GM12864 (cell line): ENCODE measurements at regions not wholly inside any gene's neighbourhood (a gene's known extent, or its start where the extent isn't known, plus 50 kb on each side); places are given as distances from the start of the nearest gene placed in this dataset.
"Not testable (repeated sequence)": the region's sequence is repeated elsewhere in the genome, so short reads cannot be mapped to it uniquely, and the experiment has no call there.

Experiments
- DNase-seq: peaks from one replicate; pipeline ENCODE4 v3.0.0-alpha.2; 2011; ENCODE audit warnings: low read depth
- H3K4me3 ChIP-seq: 2 replicates; pipeline ENCODE4 v1.5.1; 2011; ENCODE audit warnings: mild to moderate bottlenecking, low read depth, low read length, control low read depth
- CTCF ChIP-seq: IDR thresholded peaks from 2 replicates; pipeline ENCODE4 v1.5.1; 2011; ENCODE audit warnings: low read depth, mild to moderate bottlenecking, moderate library complexity, low read length, control low read depth, inconsistent platforms; ENCODE audit errors: missing control alignments

GRCh38 chr1:41308520-41308919, 52.7 kb upstream of the FOXO6 start:
- H3K4me3 ChIP-seq, DNase-seq: not testable (repeated sequence)
- peak; percentile 17 for TF ChIP-seq CTCF

GRCh38 chr1:41305576-41306363, 55.5 kb upstream of the FOXO6 start:
- H3K4me3 ChIP-seq: no peak overlapping the region
- no peak for DNase-seq
- no peak for TF ChIP-seq CTCF

GRCh38 chr1:41296506-41296905, 54.4 kb upstream of the SCMH1 start:
- no peak overlapping the region for H3K4me3 ChIP-seq
- TF ChIP-seq CTCF: no peak

GRCh38 chr1:41294216-41294615, 52.1 kb upstream of the SCMH1 start:
- DNase-seq: no peak

More at GRCh38 chr1:41296506-41296905, 54.4 kb upstream of the SCMH1 start:
- DNase-seq: no peak

GRCh38 chr1:41293779-41294178, 51.7 kb upstream of the SCMH1 start:
- no peak for DNase-seq
- no peak overlapping the region for H3K4me3 ChIP-seq
- no peak for TF ChIP-seq CTCF

More at GRCh38 chr1:41294216-41294615, 52.1 kb upstream of the SCMH1 start:
- TF ChIP-seq CTCF: no peak
- no peak overlapping the region for H3K4me3 ChIP-seq
